ENCODE measurements at regions not wholly inside any gene's neighbourhood (a gene's known extent, or its start where the extent isn't known, plus 50 kb on each side); places are given as distances from the start of the nearest gene placed in this dataset.

GRCh38 chr9:79046401-79046800 is 525.4 kb upstream of the TLE4 start:
- H3K4me1 ChIP-seq: no peaks in the 10 kb centered on the region
- no peak overlapping the region for H3K4me3 ChIP-seq
- H3K9me3 ChIP-seq: no peaks in the 10 kb centered on the region
- DNase-seq (ENCODE audit: low read depth in 1 of 2, low spot score in 1 of 2) (no peak), ATAC-seq (no peak), FAIRE-seq (no peak)
- no peak overlapping the region for H3K27ac ChIP-seq
- ChIA-PET POLR2A (no interaction called here), CTCF (interaction anchor here (0.9 to 1.4 kb wide), 2 partner anchors 15 to 17 kb away, joined by 3 to 4 read pairs; no protein-coding TSS in a partner anchor)
- no peak for TF ChIP-seq CBX2 (IDR thresholded peaks at IDR 0.05; ENCODE audit: borderline replicate concordance, low read depth)
- no peak for TF ChIP-seq JUNB (IDR thresholded peaks at IDR 0.05)
- TF ChIP-seq RFX5 (IDR thresholded peaks at IDR 0.05): no peak
- TF ChIP-seq HMGXB4 (CRISPR knock-in tag; IDR thresholded peaks at IDR 0.05; ENCODE audit: borderline replicate concordance): no peak
- TF ChIP-seq HES2 (IDR thresholded peaks at IDR 0.05): no peak
- TF ChIP-seq CHD4 (IDR thresholded peaks at IDR 0.05; ENCODE audit: borderline replicate concordance): no peak
- no peak for TF ChIP-seq RAD21 (conservative IDR thresholded peaks at IDR 0.05 in 1 of 2, IDR thresholded peaks at IDR 0.05 in 1 of 2)
- no peak for TF ChIP-seq REST (IDR thresholded peaks at IDR 0.05)
- no peak for TF ChIP-seq PBX3 (IDR thresholded peaks at IDR 0.05)
- TF ChIP-seq ZFP36 (IDR thresholded peaks at IDR 0.05; ENCODE audit: borderline replicate concordance, partially characterized antibody): no peak
- no peak for TF ChIP-seq HOXB5 (CRISPR knock-in tag; IDR thresholded peaks at IDR 0.05)
- TF ChIP-seq ZNF302 (CRISPR knock-in tag; IDR thresholded peaks at IDR 0.05): no peak
- no peak for TF ChIP-seq BCL3 (IDR thresholded peaks at IDR 0.05)
- TF ChIP-seq HOXB13 (CRISPR knock-in tag; IDR thresholded peaks at IDR 0.05; ENCODE audit: low read depth): no peak
- no peak for TF ChIP-seq RCOR1 (IDR thresholded peaks at IDR 0.05; ENCODE audit: low read depth, low read length)
- no peak overlapping the region for H3K4me2 ChIP-seq
- WGBS (ENCODE audit: missing lambda C conversion rate): 83% methylated on average over 2 of the region's 2 CpGs

GRCh38 chr9:79049371-79049770 is 522.4 kb upstream of the TLE4 start:
- CTCF ChIA-PET: no interaction called here
- H3K4me3 ChIP-seq: no peak overlapping the region
- FAIRE-seq (no peak), ATAC-seq (no peak), DNase-seq (ENCODE audit: low read depth in 1 of 2, low spot score in 1 of 2) (no peak)
- H3K4me1 ChIP-seq: no peaks in the 10 kb centered on the region
- H3K27ac ChIP-seq: no peak overlapping the region
- POLR2A ChIA-PET: no interaction called here
- TF ChIP-seq HDAC2 (IDR thresholded peaks at IDR 0.05) (no peak), ZSCAN20 (CRISPR knock-in tag; IDR thresholded peaks at IDR 0.05) (no peak), TFCP2L1 (CRISPR knock-in tag; IDR thresholded peaks at IDR 0.05) (no peak), MAFK (IDR thresholded peaks at IDR 0.05; ENCODE audit: partially characterized antibody) (no peak), FOXS1 (CRISPR knock-in tag; IDR thresholded peaks at IDR 0.05) (no peak), ZFP36 (IDR thresholded peaks at IDR 0.05; ENCODE audit: borderline replicate concordance, partially characterized antibody) (no peak), PHF8 (IDR thresholded peaks at IDR 0.05; ENCODE audit: borderline replicate concordance, low read depth) (no peak), SMC3 (IDR thresholded peaks at IDR 0.05) (no peak), FOSB (CRISPR knock-in tag; IDR thresholded peaks at IDR 0.05) (no peak), HES2 (IDR thresholded peaks at IDR 0.05) (no peak)
- H3K4me2 ChIP-seq: no peak overlapping the region
- 84% methylated on average over 5 of the region's 5 CpGs for WGBS (ENCODE audit: missing lambda C conversion rate)
- no peaks in the 10 kb centered on the region for H3K9me3 ChIP-seq
